Glutamatergic neuron (in vitro differentiated cells): ENCODE measurements at regions not wholly inside any gene's neighbourhood (a gene's known extent, or its start where the extent isn't known, plus 50 kb on each side); places are given as distances from the start of the nearest gene placed in this dataset.

Experiments
- DNase-seq: peaks from one replicate; pipeline ENCODE4 v3.0.0; 2022
- H3K27ac Mint-ChIP-seq: one replicate; pipeline ENCODE4 v1.8.0; 2020; ENCODE audit warnings: mild to moderate bottlenecking, mixed read lengths, inconsistent platforms; ENCODE audit not compliant: unreplicated experiment
- H3K27me3 Mint-ChIP-seq: one replicate; pipeline ENCODE4 v1.8.0; 2020; ENCODE audit warnings: mild to moderate bottlenecking, moderate library complexity, mixed read lengths, inconsistent platforms; ENCODE audit not compliant: unreplicated experiment
- H3K36me3 Mint-ChIP-seq: one replicate; pipeline ENCODE4 v1.8.0; 2020; ENCODE audit warnings: mild to moderate bottlenecking, mixed read lengths, inconsistent platforms; ENCODE audit not compliant: unreplicated experiment
- H3K4me1 Mint-ChIP-seq: one replicate; pipeline ENCODE4 v1.8.0; 2020; ENCODE audit warnings: mild to moderate bottlenecking, low read depth, mixed read lengths, inconsistent platforms; ENCODE audit not compliant: unreplicated experiment
- H3K4me3 Mint-ChIP-seq: one replicate; pipeline ENCODE4 v1.8.0; 2020; ENCODE audit warnings: mild to moderate bottlenecking, mixed read lengths, inconsistent platforms; ENCODE audit not compliant: unreplicated experiment
- H3K9me3 Mint-ChIP-seq: one replicate; pipeline ENCODE4 v1.8.0; 2020; ENCODE audit warnings: mild to moderate bottlenecking, moderate library complexity, mixed read lengths, inconsistent platforms; ENCODE audit not compliant: unreplicated experiment
- CTCF ChIP-seq: fragments of 200-600 bp; sonication (generic); IDR thresholded peaks from one replicate; pipeline ENCODE4 v1.5.0; 2021; ENCODE audit not compliant: partially characterized antibody, unreplicated experiment

- Mint-ChIP-seq H3K27ac (no peak overlapping the region), H3K27me3 (no peaks in the 10 kb centered on the region), H3K9me3 (peaks cover 3% of the 10 kb centered on the region), H3K4me3 (no peak overlapping the region), H3K4me1 (peaks cover 8% of the 10 kb centered on the region), H3K36me3 (peaks cover 5% of the 10 kb centered on the region)
- no peak for TF ChIP-seq CTCF
- no peak for DNase-seq
These were observed 411.6 kb upstream of the CADM2 start for GRCh38 chr3:84547207-84547606.

GRCh38 chr3:84547971-84548970 lies 410.5 kb upstream of the CADM2 start:
- Mint-ChIP-seq H3K4me3 (no peak overlapping the region), H3K27ac (peak overlapping the region; percentile 46)
- DNase-seq = peak; percentile 27

GRCh38 chr3:84555629-84556028 lies 403.2 kb upstream of the CADM2 start:
- no peaks in the 10 kb centered on the region for H3K36me3 Mint-ChIP-seq
- peaks cover 6% of the 10 kb centered on the region for H3K4me1 Mint-ChIP-seq
- no peak for TF ChIP-seq CTCF
- no peak overlapping the region for H3K4me3 Mint-ChIP-seq
- no peak for DNase-seq
- H3K9me3 Mint-ChIP-seq = no peaks in the 10 kb centered on the region
- H3K27me3 Mint-ChIP-seq = no peaks in the 10 kb centered on the region
- H3K27ac Mint-ChIP-seq = no peak overlapping the region

More at GRCh38 chr3:84547971-84548970, 410.5 kb upstream of the CADM2 start:
- Mint-ChIP-seq H3K9me3 (peaks cover 3% of the 10 kb centered on the region), H3K36me3 (peaks cover 5% of the 10 kb centered on the region), H3K4me1 (peaks cover 9% of the 10 kb centered on the region), H3K27me3 (no peaks in the 10 kb centered on the region)
- peak; percentile 60 for TF ChIP-seq CTCF

GRCh38 chr3:84566256-84566655 lies 392.5 kb upstream of the CADM2 start:
- no peak for TF ChIP-seq CTCF
- H3K9me3 Mint-ChIP-seq = no peaks in the 10 kb centered on the region
- DNase-seq = no peak
- no peaks in the 10 kb centered on the region for H3K4me1 Mint-ChIP-seq
- H3K27ac Mint-ChIP-seq = no peak overlapping the region
- H3K36me3 Mint-ChIP-seq = no peaks in the 10 kb centered on the region
- no peaks in the 10 kb centered on the region for H3K27me3 Mint-ChIP-seq
- H3K4me3 Mint-ChIP-seq = no peak overlapping the region

- H3K27me3 Mint-ChIP-seq = no peaks in the 10 kb centered on the region
- no peak for DNase-seq
- H3K4me1 Mint-ChIP-seq = no peaks in the 10 kb centered on the region
- no peaks in the 10 kb centered on the region for H3K9me3 Mint-ChIP-seq
- no peak overlapping the region for H3K27ac Mint-ChIP-seq
- no peaks in the 10 kb centered on the region for H3K36me3 Mint-ChIP-seq
- H3K4me3 Mint-ChIP-seq = no peak overlapping the region
- TF ChIP-seq CTCF = no peak
These were observed 391.0 kb upstream of the CADM2 start for GRCh38 chr3:84567796-84568195.
